ENCODE measurements at regions not wholly inside any gene's neighbourhood (a gene's known extent, or its start where the extent isn't known, plus 50 kb on each side); places are given as distances from the start of the nearest gene placed in this dataset.

DNA sequence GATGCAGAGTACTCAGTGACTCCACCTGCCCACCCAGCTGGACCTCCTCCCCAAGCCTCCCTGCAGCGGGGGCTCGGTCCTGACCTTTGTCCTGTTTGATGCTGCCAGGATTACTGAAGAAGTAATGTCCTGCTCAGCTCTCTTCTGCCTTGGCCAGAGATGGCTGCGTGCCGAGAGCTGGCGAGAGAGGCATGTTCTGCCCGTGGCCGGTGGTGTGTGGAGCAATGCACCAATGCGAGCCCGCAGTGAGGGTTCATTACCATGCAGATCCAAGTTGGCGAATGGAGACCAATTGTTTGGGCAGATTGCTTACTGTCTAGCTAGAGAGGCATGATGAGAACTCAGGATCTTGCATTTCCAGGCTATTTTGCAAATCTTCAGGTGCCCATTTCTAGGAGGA, 248.9 kb downstream of the ENGASE start:
- TF ChIP-seq SUZ12 (IDR thresholded peaks at IDR 0.05) (no peak), FOXM1 (IDR thresholded peaks at IDR 0.05; ENCODE audit: borderline replicate concordance) (no peak), TARDBP (IDR thresholded peaks at IDR 0.05) (no peak), ELF4 (IDR thresholded peaks at IDR 0.05) (no peak), FOXA1 (IDR thresholded peaks at IDR 0.05) (no peak), NFRKB (IDR thresholded peaks at IDR 0.05) (no peak), SP1 (IDR thresholded peaks at IDR 0.05) (no peak), CTBP1 (IDR thresholded peaks at IDR 0.05; ENCODE audit: borderline replicate concordance) (no peak), HDGF (IDR thresholded peaks at IDR 0.05; ENCODE audit: borderline replicate concordance) (no peak), L3MBTL2 (conservative IDR thresholded peaks at IDR 0.05) (no peak), ZNF384 (IDR thresholded peaks at IDR 0.05) (no peak), ARNT (IDR thresholded peaks at IDR 0.05) (no peak)
- TF ChIP-seq, protein P1, sequence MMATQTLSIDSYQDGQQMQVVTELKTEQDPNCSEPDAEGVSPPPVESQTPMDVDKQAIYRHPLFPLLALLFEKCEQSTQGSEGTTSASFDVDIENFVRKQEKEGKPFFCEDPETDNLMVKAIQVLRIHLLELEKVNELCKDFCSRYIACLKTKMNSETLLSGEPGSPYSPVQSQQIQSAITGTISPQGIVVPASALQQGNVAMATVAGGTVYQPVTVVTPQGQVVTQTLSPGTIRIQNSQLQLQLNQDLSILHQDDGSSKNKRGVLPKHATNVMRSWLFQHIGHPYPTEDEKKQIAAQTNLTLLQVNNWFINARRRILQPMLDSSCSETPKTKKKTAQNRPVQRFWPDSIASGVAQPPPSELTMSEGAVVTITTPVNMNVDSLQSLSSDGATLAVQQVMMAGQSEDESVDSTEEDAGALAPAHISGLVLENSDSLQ (IDR thresholded peaks at IDR 0.05), result no peak
